Spleen (tissue), 11 donors: ENCODE measurements at regions not wholly inside any gene's neighbourhood (a gene's known extent, or its start where the extent isn't known, plus 50 kb on each side); places are given as distances from the start of the nearest gene placed in this dataset.
"Not testable (repeated sequence)": the region's sequence is repeated elsewhere in the genome, so short reads cannot be mapped to it uniquely, and the experiment has no call there.

Experiments
- DNase-seq: peaks from one replicate; pipeline ENCODE4 v3.0.0-alpha.2; 2020
- H3K27ac ChIP-seq, 8 donors: fragments of 200-600 bp; sonication (generic) in 7 of 8; 1 replicate in 4 of 8; 2 replicates in 4 of 8; pipeline versions ENCODE4 v1.5.0 to v1.8.0; 2016 to 2021; ENCODE audit warnings: inconsistent platforms in 4 of 8, mild to moderate bottlenecking in 4 of 8, moderate library complexity in 1 of 8
- H3K27me3 ChIP-seq, 7 donors: fragments of 200-600 bp; sonication (generic) in 6 of 7; replicated peaks in 1 of 7; 1 replicate in 4 of 7; 2 replicates in 3 of 7; pipeline versions ENCODE4 v1.5.0 to v1.8.0; 2016 to 2021; ENCODE audit warnings: inconsistent platforms in 3 of 7, mild to moderate bottlenecking in 1 of 7
- H3K36me3 ChIP-seq, 6 donors: fragments of 200-600 bp; sonication (generic) in 5 of 6; 1 replicate in 4 of 6; 2 replicates in 2 of 6; pipeline versions ENCODE4 v1.5.0 to v1.8.0; 2016 to 2021; ENCODE audit warnings: inconsistent platforms in 2 of 6
- H3K4me1 ChIP-seq, 6 donors: fragments of 200-600 bp; sonication (generic) in 5 of 6; 1 replicate in 3 of 6; 2 replicates in 3 of 6; pipeline versions ENCODE4 v1.5.0 to v1.8.0; 2016 to 2021; ENCODE audit warnings: inconsistent platforms in 3 of 6
- H3K4me3 ChIP-seq, 8 donors: fragments of 200-600 bp; sonication (generic) in 7 of 8; 1 replicate in 4 of 8; 2 replicates in 4 of 8; pipeline versions ENCODE4 v1.5.0 to v1.8.0; 2016 to 2021; ENCODE audit warnings: inconsistent platforms in 4 of 8, mild to moderate bottlenecking in 4 of 8, moderate library complexity in 2 of 8
- H3K9me3 ChIP-seq, 8 donors: fragments of 200-600 bp; sonication (generic) in 7 of 8; 1 replicate in 4 of 8; 2 replicates in 4 of 8; pipeline versions ENCODE4 v1.5.0 to v1.8.0; 2016 to 2021; ENCODE audit warnings: inconsistent platforms in 4 of 8
- POLR2A ChIP-seq, 3 donors: fragments of 450-650 bp; IDR thresholded peaks; one replicate each; pipeline ENCODE4 v1.5.1; 2017; ENCODE audit warnings: antibody characterized with exemption in 3 of 3, mild to moderate bottlenecking in 1 of 3
- POLR2AphosphoS5 ChIP-seq, 3 donors: sonication (generic); formaldehyde crosslinking; IDR thresholded peaks; one replicate each; pipeline ENCODE4 v1.5.1; 2017; ENCODE audit warnings: antibody characterized with exemption in 3 of 3
- WGBS, 5 donors: extraction: QIAGEN DNeasy Blood & Tissue Kit in 3 of 5; methylation state at CpG; one replicate each; pipeline versions ENCODE4 v1.1.5 to v1.1.7; 2013 to 2018; 5-methylcytosine and 5-hydroxymethylcytosine counted together
- intact Hi-C: fragments of 100-400 bp; cut with DNase I; formaldehyde crosslinking; loops from one replicate; pipeline ENCODE4 v1.15.0; 2023; ENCODE audit warnings: low total_unique reads
- TF ChIP-seq, protein P1 (sequence below), 11 experiments: fragments of 200-600 bp in 7 of 11; fragments of 450-650 bp in 4 of 11; sonication (generic) in 4 of 11; IDR thresholded peaks in 8 of 11; conservative IDR thresholded peaks in 3 of 11; 1 replicate in 7 of 11; 2 replicates in 4 of 11; pipeline versions ENCODE4 v1.4.0 to v1.8.0; 2016 to 2021; ENCODE audit warnings: antibody characterized with exemption in 11 of 11, inconsistent platforms in 4 of 11, mild to moderate bottlenecking in 1 of 11
- donor health status: healthy with polysubstance abuse.
- donor health status: DM: no; HTN: no; CAD: no; lungs with moderate emphysema.
- donor health status: DM: no; HTN: no; CAD: no.
- donor health status: Bipolar disorder and iron deficiency.
- donor health status: healthy.
- donor health status: DM: no; HTN: no; CAD: no.
- donor health status: DM: yes; HTN: yes; CAD: no.

DNA sequence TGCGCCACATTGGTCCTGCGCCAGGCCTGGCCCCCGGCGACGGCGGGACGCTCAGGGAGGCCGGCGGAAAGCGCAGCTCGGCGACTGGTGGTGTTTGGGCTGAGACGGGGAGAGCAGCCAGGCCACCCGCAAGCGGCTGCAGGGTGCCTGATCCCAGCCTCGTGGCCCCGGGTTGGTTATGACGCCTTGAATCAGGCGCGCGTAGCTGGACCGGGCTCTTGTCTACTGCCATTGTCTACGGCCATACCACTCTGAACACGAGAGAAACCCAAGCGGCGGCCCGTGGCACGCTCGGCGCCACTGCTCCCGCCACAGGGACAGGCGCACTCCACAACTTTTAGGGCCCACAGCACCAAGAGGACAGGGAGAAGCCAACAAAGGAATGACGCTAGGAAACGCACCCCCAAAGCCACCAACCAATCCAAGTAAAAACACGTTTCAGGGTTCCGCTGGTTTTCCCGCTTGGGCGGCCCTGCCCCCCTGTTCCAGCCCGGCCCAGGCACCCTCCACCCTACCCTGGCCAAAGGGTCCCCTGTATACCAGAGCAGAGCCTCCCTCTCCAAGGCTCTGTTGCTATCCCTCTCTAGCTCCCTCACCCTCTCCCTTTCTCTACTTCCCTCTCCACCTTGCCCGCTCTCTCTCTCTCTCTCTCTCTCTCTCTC is 1849.3 kb upstream of the DEFB115 start:
- Histone ChIP-seq H3K4me3 (no peak overlapping the region), H3K36me3 (no peaks in the 10 kb centered on the region), H3K27ac (no peak overlapping the region), H3K4me1 (peaks cover 0 to 41% (median 0%) of the 10 kb centered on the region in 6 donors), H3K9me3 (peaks cover 0 to 56% (median 15%) of the 10 kb centered on the region in 8 donors), H3K27me3 (peaks cover 0 to 70% (median 0%) of the 10 kb centered on the region in 7 donors)
- 25 to 64% (median 55%) methylated on average over 28 to 40 of the region's 40 CpGs for WGBS, 5 donors
- intact Hi-C loops = no loop called here
- TF ChIP-seq, protein P1, sequence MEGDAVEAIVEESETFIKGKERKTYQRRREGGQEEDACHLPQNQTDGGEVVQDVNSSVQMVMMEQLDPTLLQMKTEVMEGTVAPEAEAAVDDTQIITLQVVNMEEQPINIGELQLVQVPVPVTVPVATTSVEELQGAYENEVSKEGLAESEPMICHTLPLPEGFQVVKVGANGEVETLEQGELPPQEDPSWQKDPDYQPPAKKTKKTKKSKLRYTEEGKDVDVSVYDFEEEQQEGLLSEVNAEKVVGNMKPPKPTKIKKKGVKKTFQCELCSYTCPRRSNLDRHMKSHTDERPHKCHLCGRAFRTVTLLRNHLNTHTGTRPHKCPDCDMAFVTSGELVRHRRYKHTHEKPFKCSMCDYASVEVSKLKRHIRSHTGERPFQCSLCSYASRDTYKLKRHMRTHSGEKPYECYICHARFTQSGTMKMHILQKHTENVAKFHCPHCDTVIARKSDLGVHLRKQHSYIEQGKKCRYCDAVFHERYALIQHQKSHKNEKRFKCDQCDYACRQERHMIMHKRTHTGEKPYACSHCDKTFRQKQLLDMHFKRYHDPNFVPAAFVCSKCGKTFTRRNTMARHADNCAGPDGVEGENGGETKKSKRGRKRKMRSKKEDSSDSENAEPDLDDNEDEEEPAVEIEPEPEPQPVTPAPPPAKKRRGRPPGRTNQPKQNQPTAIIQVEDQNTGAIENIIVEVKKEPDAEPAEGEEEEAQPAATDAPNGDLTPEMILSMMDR (IDR thresholded peaks at IDR 0.05 in 8 of 11, conservative IDR thresholded peaks at IDR 0.05 in 3 of 11) = no peak
- TF ChIP-seq POLR2AphosphoS5 (IDR thresholded peaks at IDR 0.05) = no peak
- TF ChIP-seq POLR2A (IDR thresholded peaks at IDR 0.05) = no peak
- no peak for DNase-seq

DNA sequence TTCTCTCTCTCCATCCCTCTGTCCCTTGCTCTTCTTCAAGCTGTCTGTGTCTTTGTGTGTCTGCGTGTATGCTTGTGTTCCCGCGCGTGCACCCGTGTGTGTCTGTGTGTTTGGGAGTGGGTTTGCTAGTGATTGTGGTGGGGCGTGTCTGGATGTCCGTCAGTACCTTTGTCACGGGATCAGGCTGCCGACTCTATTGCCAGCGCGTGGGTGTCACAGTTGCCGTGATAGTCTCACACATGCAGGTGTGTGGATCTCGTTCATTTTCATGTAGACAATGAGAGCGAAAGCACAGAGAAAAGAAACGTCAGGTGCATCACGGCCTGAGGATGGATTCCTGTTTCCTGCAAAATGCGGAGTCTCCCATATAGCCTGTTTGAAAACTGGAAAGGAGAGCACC is 1848.8 kb upstream of the DEFB115 start:
- H3K27ac ChIP-seq, H3K4me3 ChIP-seq, H3K36me3 ChIP-seq, DNase-seq, intact Hi-C loops: not testable (repeated sequence)
- WGBS, 5 donors = 36 to 62% (median 58%) methylated on average over 17 of the region's 17 CpGs
- Histone ChIP-seq H3K9me3 (peaks cover 0 to 53% (median 15%) of the 10 kb centered on the region in 8 donors), H3K4me1 (peaks cover 0 to 41% (median 0%) of the 10 kb centered on the region in 6 donors), H3K27me3 (peaks cover 0 to 70% (median 0%) of the 10 kb centered on the region in 7 donors)

DNA sequence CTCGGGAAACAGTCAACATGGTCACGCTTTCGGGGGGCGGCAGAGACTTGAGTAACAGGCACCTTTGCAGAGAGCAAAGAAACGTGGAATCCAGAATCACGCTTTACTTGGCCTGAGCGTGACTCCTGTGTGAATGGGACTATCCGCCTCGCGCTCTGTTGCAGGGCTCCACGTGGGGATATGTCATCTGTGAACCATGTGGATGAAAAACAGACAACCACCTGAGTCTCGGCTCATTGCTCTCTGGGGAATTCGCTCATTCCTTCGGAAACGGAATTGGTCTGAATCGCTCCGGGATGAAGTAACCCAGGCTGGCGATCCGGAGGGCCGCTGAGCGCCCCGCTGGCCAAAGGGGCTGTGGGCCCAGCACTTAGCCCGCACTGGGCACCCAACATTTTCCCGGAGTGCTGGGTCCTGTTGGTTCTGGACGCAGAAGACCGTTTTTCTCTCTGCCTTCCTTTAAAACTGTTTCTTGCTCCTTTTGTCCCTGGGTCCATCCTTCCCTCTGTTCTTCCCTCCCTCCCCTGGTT is 1848.2 kb upstream of the DEFB115 start:
- Histone ChIP-seq H3K27me3 (peaks cover 0 to 70% (median 0%) of the 10 kb centered on the region in 7 donors), H3K9me3 (peaks cover 0 to 53% (median 15%) of the 10 kb centered on the region in 8 donors), H3K4me1 (peaks cover 0 to 41% (median 0%) of the 10 kb centered on the region in 6 donors)
- DNase-seq, H3K4me3 ChIP-seq, intact Hi-C loops, H3K27ac ChIP-seq, H3K36me3 ChIP-seq: not testable (repeated sequence)
- 43 to 57% (median 51%) methylated on average over 26 of the region's 26 CpGs for WGBS, 5 donors

DNA sequence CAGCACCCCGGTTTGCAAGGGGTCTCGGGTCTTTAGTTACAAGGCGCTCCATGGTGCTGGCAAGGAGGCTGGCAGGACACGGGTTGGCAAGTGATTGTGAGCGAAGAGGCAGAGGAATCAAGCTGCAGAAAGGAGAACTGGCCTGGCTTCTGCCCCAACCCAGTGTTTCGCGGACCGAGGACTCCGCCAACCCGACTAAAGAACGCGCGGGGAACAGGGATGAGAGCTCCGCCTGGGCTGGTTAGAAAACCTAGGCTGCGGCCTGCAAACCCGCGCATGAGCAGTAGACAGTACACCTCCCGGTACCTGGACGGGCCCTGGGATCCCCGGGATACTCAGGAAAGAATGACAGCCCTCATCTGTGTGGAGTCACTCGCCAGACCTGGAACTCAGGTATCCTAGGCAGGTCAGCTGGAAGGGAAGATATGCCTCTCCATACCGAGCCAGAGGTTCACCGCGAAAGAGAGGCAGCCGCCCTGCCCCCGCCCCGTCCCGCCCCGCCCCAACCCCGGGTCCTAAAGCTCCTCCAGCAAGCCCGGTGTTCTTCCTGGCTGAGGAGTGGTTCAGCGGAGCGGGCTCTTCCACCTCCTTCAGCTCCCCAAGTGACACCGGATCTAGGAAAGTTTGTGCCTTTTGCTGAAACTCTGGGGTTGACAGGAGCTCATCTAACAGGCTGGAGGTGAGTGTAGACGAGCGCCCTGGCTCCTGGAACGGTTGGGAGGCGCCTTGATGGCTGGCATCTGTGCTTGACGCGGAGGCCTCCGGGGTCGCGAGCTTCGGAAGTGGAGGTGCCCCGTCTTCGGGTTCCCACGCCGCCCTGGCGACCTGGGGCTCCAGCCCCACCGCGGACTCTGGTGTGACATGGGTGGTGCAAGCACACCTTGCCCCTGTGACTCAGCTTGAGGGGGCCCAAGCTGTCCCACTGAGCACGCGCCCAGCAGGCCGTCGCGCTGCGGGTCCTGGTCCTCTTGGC is 1847.3 kb upstream of the DEFB115 start:
- 36 to 53% (median 44%) methylated on average over 39 to 57 of the region's 57 CpGs for WGBS, 5 donors
- no peaks in the 10 kb centered on the region for H3K36me3 ChIP-seq
- TF ChIP-seq, protein P1 (IDR thresholded peaks at IDR 0.05 in 8 of 11, conservative IDR thresholded peaks at IDR 0.05 in 3 of 11) = no peak
- TF ChIP-seq POLR2A (IDR thresholded peaks at IDR 0.05) (no peak), POLR2AphosphoS5 (IDR thresholded peaks at IDR 0.05) (no peak)
- H3K4me1 ChIP-seq = peaks cover 0 to 41% (median 0%) of the 10 kb centered on the region in 6 donors
- H3K4me3 ChIP-seq = peak overlapping the region in 1 of 8 donors; percentile 33
- intact Hi-C loops = no loop called here
- H3K9me3 ChIP-seq = peaks cover 0 to 53% (median 15%) of the 10 kb centered on the region in 8 donors
- no peak for DNase-seq
- H3K27me3 ChIP-seq = peaks cover 0 to 79% (median 0%) of the 10 kb centered on the region in 7 donors
- H3K27ac ChIP-seq = no peak overlapping the region
